Small intestine (tissue), 7 donors: ENCODE measurements at regions not wholly inside any gene's neighbourhood (a gene's known extent, or its start where the extent isn't known, plus 50 kb on each side); places are given as distances from the start of the nearest gene placed in this dataset.

Source experiments
- DNase-seq, 2 donors: peaks; one replicate each; pipeline versions ENCODE4 v3.0.0 to v3.0.0-alpha.2; 2013
- FAIRE-seq: peaks from 2 replicates; lab custom pipeline; 2012; peaks lifted over from hg19 to GRCh38; lab: Jason Lieb, UNC
- H3K27ac ChIP-seq, 3 donors: one replicate each; pipeline ENCODE4 v1.5.1; 2013; ENCODE audit warnings: low read length in 2 of 3, mild to moderate bottlenecking in 2 of 3, control low read depth in 1 of 3, inconsistent platforms in 1 of 3, low read depth in 1 of 3, moderate library complexity in 1 of 3
- H3K27me3 ChIP-seq, 3 donors: one replicate each; pipeline ENCODE4 v1.6.1; 2013; ENCODE audit warnings: low read length in 3 of 3, inconsistent platforms in 1 of 3; ENCODE audit not compliant: control insufficient read depth in 3 of 3, insufficient read depth in 3 of 3
- H3K36me3 ChIP-seq, 3 donors: one replicate each; pipeline ENCODE4 v1.6.1; 2013; ENCODE audit warnings: low read length in 3 of 3, inconsistent platforms in 1 of 3, low read depth in 1 of 3, mild to moderate bottlenecking in 1 of 3, moderate library complexity in 1 of 3; ENCODE audit not compliant: control insufficient read depth in 3 of 3, insufficient read depth in 2 of 3
- H3K4me1 ChIP-seq, 3 donors: one replicate each; pipeline ENCODE4 v1.6.1; 2013; ENCODE audit warnings: low read length in 2 of 3, inconsistent platforms in 1 of 3, low read depth in 1 of 3, mild to moderate bottlenecking in 1 of 3, moderate library complexity in 1 of 3; ENCODE audit not compliant: control insufficient read depth in 3 of 3, insufficient read depth in 2 of 3
- H3K4me3 ChIP-seq, 3 donors: one replicate each; pipeline ENCODE4 v1.5.1; 2013; ENCODE audit warnings: low read length in 3 of 3, control low read depth in 1 of 3, inconsistent platforms in 1 of 3, low read depth in 1 of 3, mild to moderate bottlenecking in 1 of 3, moderate library complexity in 1 of 3
- H3K9me3 ChIP-seq, 2 donors: one replicate each; pipeline ENCODE4 v1.6.1; 2013; ENCODE audit warnings: low read depth in 1 of 2, low read length in 1 of 2; ENCODE audit not compliant: control insufficient read depth in 2 of 2, insufficient read depth in 1 of 2
- WGBS, 3 donors: extraction: QIAGEN DNeasy Blood & Tissue Kit; methylation state at CpG; one replicate each; pipeline ENCODE4 v1.1.7; 2013; 5-methylcytosine and 5-hydroxymethylcytosine counted together
- donor health status: healthy with polysubstance abuse.
- donor health status: control.
- donor health status: control.
- donor health status: Bipolar disorder and iron deficiency.
- donor health status: healthy.

- FAIRE-seq = no peak
- Histone ChIP-seq H3K4me3 (no peak overlapping the region), H3K36me3 (no peaks in the 10 kb centered on the region), H3K27ac (no peak overlapping the region), H3K4me1 (no peaks in the 10 kb centered on the region), H3K9me3 (peaks cover 2 to 17% of the 10 kb centered on the region in 2 donors), H3K27me3 (no peaks in the 10 kb centered on the region)
- DNase-seq = no peak
Measured at GRCh38 chr12:126400831-126401230, 1335.6 kb downstream of the AACS start.

GRCh38 chr12:126404293-126404881 is 1339.2 kb downstream of the AACS start:
- WGBS, 3 donors = 67 to 81% (median 69%) methylated on average over 5 of the region's 5 CpGs

GRCh38 chr12:126418400-126418799 is 1353.2 kb downstream of the AACS start:
- H3K27ac ChIP-seq = no peak overlapping the region
- DNase-seq (no peak), FAIRE-seq (no peak)
- no peak overlapping the region for H3K4me3 ChIP-seq
- no peaks in the 10 kb centered on the region for H3K27me3 ChIP-seq
- peaks cover 0 to 3% of the 10 kb centered on the region in 2 donors for H3K9me3 ChIP-seq
- H3K4me1 ChIP-seq = no peaks in the 10 kb centered on the region
- H3K36me3 ChIP-seq = no peaks in the 10 kb centered on the region
- WGBS, 3 donors = 75 to 82% (median 79%) methylated on average over 5 of the region's 5 CpGs

More at GRCh38 chr12:126404293-126404881, 1339.2 kb downstream of the AACS start:
- DNase-seq (no peak), FAIRE-seq (no peak)
- Histone ChIP-seq H3K9me3 (peaks cover under 1 to 5% of the 10 kb centered on the region in 2 donors), H3K27ac (no peak overlapping the region), H3K4me3 (no peak overlapping the region), H3K4me1 (no peaks in the 10 kb centered on the region), H3K27me3 (no peaks in the 10 kb centered on the region), H3K36me3 (no peaks in the 10 kb centered on the region)

- no peaks in the 10 kb centered on the region for H3K27me3 ChIP-seq
- 33 to 43% (median 38%) methylated on average over 2 of the region's 2 CpGs for WGBS, 3 donors
- no peak for FAIRE-seq
Measured at GRCh38 chr12:126419131-126419530, 1353.9 kb downstream of the AACS start.

GRCh38 chr12:126424696-126425095 is 1359.5 kb downstream of the AACS start:
- peaks cover 0 to 3% of the 10 kb centered on the region in 2 donors for H3K9me3 ChIP-seq
- no peak overlapping the region for H3K4me3 ChIP-seq
- H3K27ac ChIP-seq = no peak overlapping the region
- no peaks in the 10 kb centered on the region for H3K36me3 ChIP-seq
- H3K4me1 ChIP-seq = no peaks in the 10 kb centered on the region
- DNase-seq = no peak
- WGBS, 3 donors = 57 to 71% (median 68%) methylated on average over 3 of the region's 3 CpGs
- no peaks in the 10 kb centered on the region for H3K27me3 ChIP-seq
- FAIRE-seq = no peak

More at GRCh38 chr12:126419131-126419530, 1353.9 kb downstream of the AACS start:
- Histone ChIP-seq H3K36me3 (no peaks in the 10 kb centered on the region), H3K27ac (no peak overlapping the region), H3K4me3 (no peak overlapping the region), H3K4me1 (no peaks in the 10 kb centered on the region), H3K9me3 (peaks cover 0 to 3% of the 10 kb centered on the region in 2 donors)
- no peak for DNase-seq

GRCh38 chr12:126425264-126425663 is 1360.0 kb downstream of the AACS start:
- FAIRE-seq (no peak), DNase-seq (no peak)
- Histone ChIP-seq H3K9me3 (peaks cover 0 to 3% of the 10 kb centered on the region in 2 donors), H3K4me1 (no peaks in the 10 kb centered on the region), H3K27me3 (no peaks in the 10 kb centered on the region), H3K4me3 (no peak overlapping the region), H3K27ac (no peak overlapping the region), H3K36me3 (no peaks in the 10 kb centered on the region)
- 81 to 87% (median 82%) methylated on average over 7 of the region's 7 CpGs for WGBS, 3 donors

- Histone ChIP-seq H3K4me3 (no peak overlapping the region), H3K27ac (no peak overlapping the region), H3K4me1 (no peaks in the 10 kb centered on the region), H3K36me3 (no peaks in the 10 kb centered on the region), H3K9me3 (peaks cover 0 to 2% of the 10 kb centered on the region in 2 donors), H3K27me3 (no peaks in the 10 kb centered on the region)
- WGBS, 3 donors = 80 to 83% (median 80%) methylated on average over 5 of the region's 5 CpGs
- no peak for FAIRE-seq
- DNase-seq = no peak
Measured at GRCh38 chr12:126428769-126429168, 1363.5 kb downstream of the AACS start.

GRCh38 chr12:126430921-126431320 is 1365.7 kb downstream of the AACS start:
- DNase-seq = no peak
- peaks cover 0 to 2% of the 10 kb centered on the region in 2 donors for H3K9me3 ChIP-seq
- no peaks in the 10 kb centered on the region for H3K4me1 ChIP-seq
- H3K4me3 ChIP-seq = no peak overlapping the region
- H3K27ac ChIP-seq = no peak overlapping the region
- FAIRE-seq = no peak
- no peaks in the 10 kb centered on the region for H3K36me3 ChIP-seq
- H3K27me3 ChIP-seq = no peaks in the 10 kb centered on the region
- 41 to 58% (median 48%) methylated on average over 2 of the region's 2 CpGs for WGBS, 3 donors

GRCh38 chr12:126431767-126432166 is 1366.5 kb downstream of the AACS start:
- H3K9me3 ChIP-seq = peaks cover 0 to 2% of the 10 kb centered on the region in 2 donors
- WGBS, 3 donors = 70 to 73% (median 70%) methylated on average over 6 of the region's 6 CpGs
- no peak for DNase-seq
- H3K4me1 ChIP-seq = no peaks in the 10 kb centered on the region
- H3K27me3 ChIP-seq = no peaks in the 10 kb centered on the region
- H3K4me3 ChIP-seq = no peak overlapping the region
- H3K36me3 ChIP-seq = no peaks in the 10 kb centered on the region
- H3K27ac ChIP-seq = no peak overlapping the region
- FAIRE-seq = no peak
